Fibroblast of lung (primary cell): ENCODE measurements at regions not wholly inside any gene's neighbourhood (a gene's known extent, or its start where the extent isn't known, plus 50 kb on each side); places are given as distances from the start of the nearest gene placed in this dataset.

Experiments used
- CTCF ChIP-seq, 2 donors: IDR thresholded peaks in 1 of 2; conservative IDR thresholded peaks in 1 of 2; 1 replicate in 1 of 2; 2 replicates in 1 of 2; pipeline ENCODE4 v1.5.1; 2011 to 2012; ENCODE audit warnings: low read length in 2 of 2, control low read depth in 1 of 2, inconsistent platforms in 1 of 2, low read depth in 1 of 2, mild to moderate bottlenecking in 1 of 2
- EZH2 ChIP-seq: IDR thresholded peaks from 2 replicates; pipeline ENCODE4 v1.5.1; 2012; ENCODE audit warnings: low read length, control low read depth, mild to moderate bottlenecking; ENCODE audit errors: missing control alignments

DNA sequence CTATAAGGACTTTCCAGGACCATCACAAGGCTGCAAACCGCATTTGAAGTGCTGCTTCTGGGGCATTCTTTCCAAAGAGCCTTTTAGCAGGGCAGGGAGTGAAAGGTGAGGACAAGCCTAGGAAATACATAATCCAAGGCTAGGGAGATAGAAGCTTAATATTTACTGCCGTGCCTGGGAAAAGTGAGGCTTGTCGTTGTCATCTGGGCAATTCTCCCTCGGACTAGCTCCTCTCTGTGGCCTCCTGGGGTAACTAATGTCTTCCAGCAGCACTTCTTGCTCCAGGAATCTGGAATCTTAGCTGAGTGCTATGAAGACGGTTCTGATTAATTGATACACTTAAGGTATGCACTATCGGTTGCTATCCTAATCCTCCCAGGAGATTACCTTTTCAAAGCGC lies 69.3 kb upstream of the ATL2 start:
- TF ChIP-seq EZH2 (no peak), CTCF (conservative IDR thresholded peaks at IDR 0.05 in 1 of 2, IDR thresholded peaks at IDR 0.05 in 1 of 2; ENCODE audit: low read depth in 1 of 2, low read length in 2 of 2) (peak in 1 of 2 donors; percentile 1)
